KMS-11 (cell line): ENCODE measurements at regions not wholly inside any gene's neighbourhood (a gene's known extent, or its start where the extent isn't known, plus 50 kb on each side); places are given as distances from the start of the nearest gene placed in this dataset.

Experiments used
- H2AFZ ChIP-seq: fragments of 200-600 bp; sonication (generic); 2 replicates; pipeline ENCODE4 v1.6.1; 2016; ENCODE audit warnings: antibody characterized with exemption, mixed run types, low read depth
- H3K27ac ChIP-seq: fragments of 200-600 bp; sonication (generic); 2 replicates; pipeline ENCODE4 v1.6.1; 2016; ENCODE audit warnings: mild to moderate bottlenecking, mixed run types
- H3K27me3 ChIP-seq: fragments of 200-600 bp; sonication (generic); 2 replicates; pipeline ENCODE4 v1.6.1; 2017; ENCODE audit warnings: mild to moderate bottlenecking, low read depth, mixed run types, moderate library complexity; ENCODE audit not compliant: insufficient read depth
- H3K36me3 ChIP-seq: fragments of 200-600 bp; sonication (generic); 2 replicates; pipeline ENCODE4 v1.6.1; 2017; ENCODE audit warnings: mild to moderate bottlenecking, mixed run types; ENCODE audit not compliant: insufficient read depth
- H3K4me1 ChIP-seq: fragments of 200-600 bp; sonication (generic); 2 replicates; pipeline ENCODE4 v1.6.1; 2016; ENCODE audit warnings: mild to moderate bottlenecking, low read depth, mixed run types; ENCODE audit not compliant: poor library complexity, severe bottlenecking
- H3K4me2 ChIP-seq: fragments of 200-600 bp; sonication (generic); 2 replicates; pipeline ENCODE4 v1.7.0; 2016; ENCODE audit warnings: mild to moderate bottlenecking, mixed run types
- H3K4me3 ChIP-seq: fragments of 200-600 bp; sonication (generic); IDR thresholded peaks from 2 replicates; pipeline ENCODE4 v1.6.1; 2017; ENCODE audit warnings: low read depth, low read length, mixed read lengths; ENCODE audit not compliant: insufficient read depth
- H3K79me2 ChIP-seq: fragments of 200-600 bp; sonication (generic); 2 replicates; pipeline ENCODE4 v1.6.1; 2016; ENCODE audit warnings: low read depth, mixed run types; ENCODE audit not compliant: insufficient read depth
- H3K9ac ChIP-seq: fragments of 200-600 bp; sonication (generic); 2 replicates; pipeline ENCODE4 v1.6.1; 2016; ENCODE audit warnings: mild to moderate bottlenecking, mixed run types
- H4K20me1 ChIP-seq: fragments of 200-600 bp; sonication (generic); 2 replicates; pipeline ENCODE4 v1.6.1; 2016; ENCODE audit warnings: mild to moderate bottlenecking, mixed run types; ENCODE audit not compliant: insufficient read depth
- TF ChIP-seq, protein P1 (sequence below): fragments of 200-600 bp; sonication (generic); conservative IDR thresholded peaks from 2 replicates; pipeline ENCODE4 v1.6.1; 2017; ENCODE audit warnings: low read depth, mild to moderate bottlenecking, antibody characterized with exemption, low read length, moderate library complexity, mixed read lengths

DNA sequence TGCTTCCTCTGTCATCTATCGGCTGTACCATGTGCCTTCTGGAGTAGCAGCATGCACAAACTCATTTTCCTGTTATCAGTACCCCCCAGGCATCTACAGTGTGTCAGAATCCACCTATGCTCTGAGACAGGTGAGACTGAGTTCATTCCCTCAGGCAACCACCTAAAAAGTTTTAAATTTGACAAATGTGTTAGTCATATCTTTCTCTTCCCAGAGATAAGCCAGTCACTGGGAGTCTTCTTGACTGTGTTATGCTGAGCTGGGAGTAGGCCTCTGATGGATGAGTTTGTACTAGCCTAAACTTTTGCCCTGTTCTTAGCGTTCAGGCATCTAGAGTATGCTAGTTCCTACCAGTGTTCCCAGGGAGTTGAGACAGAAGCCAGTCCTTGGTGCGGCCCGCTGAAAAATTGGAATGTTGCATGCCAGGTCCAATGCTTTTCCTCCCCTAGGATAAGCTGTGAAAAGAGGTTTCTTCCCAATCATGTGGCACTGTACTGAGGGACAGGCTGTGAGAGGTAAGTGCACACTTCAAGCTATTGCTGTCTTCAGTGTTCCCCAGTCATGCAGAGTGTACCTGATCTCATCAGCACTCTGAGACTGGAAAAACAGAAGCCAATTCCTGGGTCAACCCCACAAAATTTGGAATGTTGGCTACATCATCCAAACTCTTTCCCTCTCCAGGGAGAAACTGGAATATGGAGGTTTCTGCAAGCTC, 1202.3 kb downstream of the NCAM2 start:
- no peaks in the 10 kb centered on the region; the same call in 1 of the 2 replicates for H3K36me3 ChIP-seq
- no peak overlapping the region for H3K27ac ChIP-seq
- H3K27me3 ChIP-seq = no peaks in the 10 kb centered on the region
- H3K9ac ChIP-seq = no peak overlapping the region
- TF ChIP-seq, protein P1, sequence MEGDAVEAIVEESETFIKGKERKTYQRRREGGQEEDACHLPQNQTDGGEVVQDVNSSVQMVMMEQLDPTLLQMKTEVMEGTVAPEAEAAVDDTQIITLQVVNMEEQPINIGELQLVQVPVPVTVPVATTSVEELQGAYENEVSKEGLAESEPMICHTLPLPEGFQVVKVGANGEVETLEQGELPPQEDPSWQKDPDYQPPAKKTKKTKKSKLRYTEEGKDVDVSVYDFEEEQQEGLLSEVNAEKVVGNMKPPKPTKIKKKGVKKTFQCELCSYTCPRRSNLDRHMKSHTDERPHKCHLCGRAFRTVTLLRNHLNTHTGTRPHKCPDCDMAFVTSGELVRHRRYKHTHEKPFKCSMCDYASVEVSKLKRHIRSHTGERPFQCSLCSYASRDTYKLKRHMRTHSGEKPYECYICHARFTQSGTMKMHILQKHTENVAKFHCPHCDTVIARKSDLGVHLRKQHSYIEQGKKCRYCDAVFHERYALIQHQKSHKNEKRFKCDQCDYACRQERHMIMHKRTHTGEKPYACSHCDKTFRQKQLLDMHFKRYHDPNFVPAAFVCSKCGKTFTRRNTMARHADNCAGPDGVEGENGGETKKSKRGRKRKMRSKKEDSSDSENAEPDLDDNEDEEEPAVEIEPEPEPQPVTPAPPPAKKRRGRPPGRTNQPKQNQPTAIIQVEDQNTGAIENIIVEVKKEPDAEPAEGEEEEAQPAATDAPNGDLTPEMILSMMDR = no peak
- no peak overlapping the region for H2AFZ ChIP-seq
- H3K4me2 ChIP-seq = no peak overlapping the region
- no peaks in the 10 kb centered on the region for H4K20me1 ChIP-seq
- no peaks in the 10 kb centered on the region for H3K79me2 ChIP-seq
- H3K4me1 ChIP-seq = no peaks in the 10 kb centered on the region
- H3K4me3 ChIP-seq = no peak overlapping the region

DNA sequence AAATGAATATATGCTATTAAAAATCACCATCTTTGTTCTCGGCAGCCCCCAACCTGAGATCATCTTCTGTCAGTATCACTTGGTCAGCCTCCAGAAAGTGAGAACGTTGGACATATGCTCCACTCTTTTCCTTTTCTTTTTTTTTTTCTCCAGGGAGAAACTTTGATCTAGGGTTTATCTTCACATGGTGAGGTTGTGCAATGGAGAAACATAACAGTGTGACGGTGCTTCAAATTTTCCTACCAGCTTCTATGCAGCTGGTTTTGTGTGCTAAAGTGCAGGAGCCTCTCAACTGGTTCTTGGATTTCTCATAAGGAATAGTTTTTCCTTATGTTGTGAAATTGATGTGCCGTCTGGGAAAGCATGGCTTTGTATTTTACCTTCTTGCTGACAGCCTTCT, 1202.9 kb downstream of the NCAM2 start:
- Histone ChIP-seq H3K27ac (no peak overlapping the region), H3K9ac (no peak overlapping the region), H3K4me1 (no peaks in the 10 kb centered on the region), H3K27me3 (no peaks in the 10 kb centered on the region), H3K4me2 (no peak overlapping the region), H4K20me1 (no peaks in the 10 kb centered on the region), H3K36me3 (no peaks in the 10 kb centered on the region; the same call in 1 of the 2 replicates), H2AFZ (no peak overlapping the region), H3K4me3 (no peak overlapping the region), H3K79me2 (no peaks in the 10 kb centered on the region)
- TF ChIP-seq, protein P1 = no peak

DNA sequence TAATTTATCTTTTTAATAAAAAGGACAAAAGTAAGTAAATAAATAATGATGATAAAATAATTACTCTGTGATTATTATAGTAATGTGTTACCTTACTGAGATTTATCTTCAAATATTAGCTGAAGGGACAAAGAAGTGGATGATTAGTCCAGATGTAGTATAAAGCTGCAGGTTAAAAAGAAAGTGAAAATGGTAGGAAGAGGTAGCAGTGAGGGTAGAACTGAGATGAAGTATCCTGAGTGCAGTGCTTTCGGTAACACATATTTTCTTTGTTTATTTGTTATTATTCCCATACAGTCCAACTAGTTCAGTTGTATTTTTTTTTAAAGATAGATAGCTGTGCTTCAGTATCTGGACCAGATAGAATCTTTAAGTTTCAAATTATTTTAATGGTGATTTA, 1203.5 kb downstream of the NCAM2 start:
- Histone ChIP-seq H3K4me1 (no peaks in the 10 kb centered on the region), H2AFZ (no peak overlapping the region), H3K4me3 (no peak overlapping the region), H3K27ac (no peak overlapping the region), H3K79me2 (no peaks in the 10 kb centered on the region), H3K4me2 (no peak overlapping the region), H3K36me3 (no peaks in the 10 kb centered on the region; the same call in 1 of the 2 replicates), H3K9ac (no peak overlapping the region), H3K27me3 (no peaks in the 10 kb centered on the region), H4K20me1 (no peaks in the 10 kb centered on the region)
- TF ChIP-seq, protein P1 = no peak

DNA sequence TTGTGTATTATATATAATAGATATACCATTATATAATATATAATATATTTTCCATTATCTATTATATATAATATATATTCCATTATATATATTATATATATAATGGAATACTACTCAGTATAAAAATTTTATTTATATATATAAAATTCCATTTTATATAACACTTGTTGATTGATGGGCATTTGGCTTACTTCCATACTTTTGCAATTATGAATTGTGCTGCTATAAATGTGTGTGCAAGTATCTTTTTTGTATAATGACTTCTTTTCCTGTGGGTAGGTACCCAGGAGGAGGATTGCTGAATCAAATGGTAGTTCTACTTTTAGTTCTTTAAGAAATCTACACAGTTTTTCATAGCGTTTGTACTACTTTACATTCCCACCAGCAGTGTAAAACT, 1211.1 kb downstream of the NCAM2 start:
- Histone ChIP-seq H2AFZ (no peak overlapping the region), H3K36me3 (no peaks in the 10 kb centered on the region; the same call in 1 of the 2 replicates), H3K9ac (no peak overlapping the region), H3K27ac (no peak overlapping the region), H3K4me2 (no peak overlapping the region), H3K79me2 (no peaks in the 10 kb centered on the region), H3K4me1 (no peaks in the 10 kb centered on the region), H3K27me3 (no peaks in the 10 kb centered on the region), H4K20me1 (no peaks in the 10 kb centered on the region), H3K4me3 (no peak overlapping the region)
- TF ChIP-seq, protein P1 = no peak
